GM19324 (cell line): ENCODE measurements at regions not wholly inside any gene's neighbourhood (a gene's known extent, or its start where the extent isn't known, plus 50 kb on each side); places are given as distances from the start of the nearest gene placed in this dataset.
"Not testable (repeated sequence)": the region's sequence is repeated elsewhere in the genome, so short reads cannot be mapped to it uniquely, and the experiment has no call there.

Experiments
- ATAC-seq: cut with Tn5 transposase; IDR thresholded peaks from one replicate; pipeline ENCODE4 v1.9.1; 2021; ENCODE audit warnings: mild to moderate bottlenecking, moderate library complexity; ENCODE audit not compliant: unreplicated experiment, low FRiP score

DNA sequence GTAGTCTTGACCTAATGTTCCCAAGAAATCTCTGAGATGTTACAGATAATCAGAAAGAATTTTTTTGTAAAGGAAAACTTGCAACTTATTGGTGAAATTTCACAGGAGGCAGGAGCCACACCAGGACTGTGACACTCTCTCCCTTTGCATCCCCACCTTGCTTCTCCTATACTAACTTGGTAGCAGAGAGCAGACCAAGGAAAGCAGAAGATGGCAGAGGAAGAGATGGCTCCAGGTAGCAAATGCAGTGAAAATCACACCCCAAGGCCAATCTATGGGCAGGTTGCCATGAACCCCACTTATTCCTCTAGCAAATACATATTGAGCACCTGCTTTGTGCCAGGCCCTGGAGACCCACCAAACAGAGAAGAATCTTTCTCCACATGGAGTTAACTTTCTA lies 303.4 kb upstream of the C1orf174 start:
- ATAC-seq: no peak

DNA sequence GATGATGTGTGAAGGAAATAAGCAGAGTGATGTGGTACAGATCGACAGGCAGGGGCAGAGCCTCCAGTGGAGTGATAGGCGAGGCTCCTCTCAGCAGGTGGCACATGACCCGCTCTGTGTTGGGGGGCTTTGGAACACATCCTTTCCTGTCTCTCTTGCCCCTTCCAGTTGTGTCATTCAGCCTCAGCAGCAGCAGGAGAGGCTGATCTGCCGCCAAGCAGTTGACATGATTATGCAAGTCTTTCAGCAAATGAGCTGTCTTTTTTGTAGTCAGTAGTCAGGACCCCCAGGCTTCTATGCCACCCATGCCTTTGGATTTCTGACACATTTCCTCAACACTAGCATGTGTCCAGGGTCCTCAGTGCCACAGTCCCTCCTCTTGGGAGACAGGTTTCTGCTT lies 307.1 kb upstream of the C1orf174 start:
- no peak for ATAC-seq

DNA sequence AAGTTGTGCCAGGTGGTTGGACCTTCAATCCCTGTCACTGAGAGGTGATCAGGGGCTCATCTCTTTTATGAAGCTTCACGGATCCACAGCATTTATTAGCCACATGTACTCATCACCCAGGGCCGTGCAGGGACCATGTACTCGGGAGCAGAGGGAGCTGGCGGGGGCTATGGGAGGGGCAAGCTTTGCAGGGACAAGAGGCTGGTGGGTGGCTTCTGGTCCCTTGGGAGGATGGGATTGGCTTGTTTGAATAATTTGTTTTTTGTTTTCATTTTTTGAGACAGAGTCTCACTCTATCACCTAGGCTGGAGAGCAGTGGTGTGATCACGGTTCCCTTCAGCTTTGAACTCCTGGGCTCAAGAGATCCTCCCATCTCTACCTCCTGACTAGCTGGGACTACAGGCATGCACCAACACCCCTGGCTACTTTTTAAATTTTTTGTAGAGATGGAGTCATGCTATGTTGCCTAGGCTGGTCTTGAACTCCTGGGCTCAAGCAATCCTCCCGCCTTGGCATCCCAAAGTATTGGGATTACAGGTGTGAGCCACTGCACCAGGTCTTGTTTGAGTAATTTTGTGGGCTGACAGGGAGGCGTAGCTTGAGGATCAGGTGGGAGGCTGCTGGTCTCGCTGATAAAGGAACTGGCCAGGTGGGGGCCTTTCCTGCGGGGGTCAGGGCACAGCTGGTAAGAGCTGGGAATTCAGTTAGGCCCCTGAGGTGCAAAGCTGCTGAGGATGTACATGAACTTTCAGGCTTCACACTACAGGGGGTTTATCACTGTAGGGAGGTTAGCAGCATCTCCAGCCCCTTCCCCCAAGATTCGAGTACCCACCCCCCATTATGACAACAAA lies 308.0 kb upstream of the C1orf174 start:
- no peak for ATAC-seq

DNA sequence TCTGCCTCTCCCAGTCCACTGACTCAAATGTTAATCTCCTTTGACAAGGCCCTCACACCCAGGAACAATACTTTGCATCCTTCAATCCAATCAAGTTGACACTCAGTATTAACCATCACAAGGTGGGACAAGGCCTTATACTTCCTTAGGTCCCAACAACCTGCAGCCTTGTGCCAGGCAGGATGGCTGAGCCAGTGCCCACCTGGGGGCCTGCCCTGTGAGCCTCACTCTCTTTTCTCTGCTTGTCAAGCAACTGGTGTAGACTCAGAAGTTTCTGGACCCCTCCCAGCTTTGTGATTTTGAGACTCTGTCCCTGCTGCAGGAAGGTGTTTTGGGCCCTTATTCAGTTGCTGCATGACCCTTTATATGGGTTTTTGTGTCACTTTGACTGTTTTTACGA lies 310.0 kb upstream of the C1orf174 start:
- ATAC-seq: no peak

DNA sequence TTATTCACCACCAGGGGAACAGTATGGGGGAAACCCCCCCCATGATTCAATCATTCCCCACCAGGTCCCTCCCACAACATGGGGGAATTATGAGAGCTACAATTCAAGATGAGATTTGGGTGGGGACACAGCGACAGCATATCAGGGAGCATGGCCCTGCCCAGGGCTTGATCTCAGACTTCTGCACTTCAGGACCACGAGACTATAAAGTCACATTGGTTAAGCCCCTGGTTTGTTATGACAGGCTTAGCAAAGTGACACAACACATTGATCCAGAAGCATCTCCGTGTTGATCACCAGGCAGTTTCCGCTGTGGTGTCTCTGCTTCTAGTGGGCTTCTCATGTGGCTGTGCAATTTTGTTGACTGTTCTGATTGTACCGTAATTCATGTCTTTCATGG lies 312.7 kb upstream of the C1orf174 start:
- no peak for ATAC-seq

DNA sequence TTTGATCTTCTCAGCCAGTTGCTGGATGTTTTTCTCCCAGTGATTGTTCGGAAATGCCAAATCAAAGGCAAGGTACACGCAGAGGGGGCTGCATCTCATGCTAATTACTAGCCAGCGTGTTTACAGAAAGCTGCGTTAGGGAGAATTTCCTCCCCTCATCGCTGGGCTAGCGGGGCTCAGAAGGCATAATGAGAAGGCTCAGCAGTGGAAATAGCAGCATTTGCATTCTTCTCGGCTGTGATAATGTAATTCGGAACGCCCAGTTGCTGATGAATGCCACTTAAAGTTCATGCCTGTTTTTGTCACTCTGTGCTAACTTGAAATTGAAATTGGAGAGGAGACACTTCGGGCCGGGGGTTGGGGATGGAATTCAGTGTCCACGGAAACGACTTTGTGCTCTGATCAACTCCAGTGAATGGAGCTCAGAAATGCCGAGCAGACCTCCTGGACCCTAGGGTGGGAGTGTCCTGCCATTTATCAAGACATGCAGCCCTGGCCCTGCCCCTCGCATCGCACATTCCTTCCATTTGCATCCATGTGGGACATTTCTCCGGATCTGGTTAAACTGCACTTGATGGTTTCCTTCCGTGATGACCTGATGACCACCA lies 313.4 kb upstream of the C1orf174 start:
- no peak for ATAC-seq

DNA sequence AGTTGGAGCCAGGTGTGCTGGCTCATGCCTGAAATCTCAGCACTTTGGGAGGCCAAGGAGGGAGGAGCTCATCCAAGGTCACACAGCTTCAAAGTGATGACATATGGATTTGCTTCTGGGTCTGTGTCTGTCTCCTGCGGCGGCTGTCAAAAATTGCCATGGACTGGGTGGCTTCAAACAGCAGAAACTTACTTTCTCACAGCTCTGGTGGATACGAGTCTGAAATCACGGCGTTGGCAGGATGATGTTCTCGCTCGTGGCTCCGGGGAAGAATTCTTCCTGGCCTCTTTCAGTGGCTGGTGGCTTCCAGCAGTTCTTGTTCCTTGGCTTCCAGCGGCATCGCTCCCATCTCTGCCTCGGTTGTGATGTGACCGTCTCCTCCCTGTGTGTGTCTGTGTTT lies 314.8 kb upstream of the C1orf174 start:
- no peak for ATAC-seq

DNA sequence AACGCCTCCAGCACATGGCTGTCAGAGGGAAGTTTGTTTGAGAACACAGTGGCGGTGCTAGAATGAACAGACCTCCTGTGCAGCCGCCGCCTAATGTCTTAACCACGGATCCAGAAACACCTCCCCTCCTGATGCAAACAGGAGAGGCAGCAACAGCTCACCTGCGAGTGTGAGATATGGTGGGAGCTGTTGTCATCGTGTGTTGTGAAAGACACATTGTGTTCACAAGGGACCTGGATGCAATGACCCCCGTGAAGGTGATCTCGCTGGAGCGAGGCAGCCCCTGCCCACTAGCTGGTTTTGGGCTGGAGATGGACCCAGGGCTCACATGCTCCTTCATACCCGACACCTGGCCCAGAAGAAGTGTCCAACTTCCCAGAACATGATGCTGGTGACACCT lies 315.3 kb upstream of the C1orf174 start:
- no peak for ATAC-seq

DNA sequence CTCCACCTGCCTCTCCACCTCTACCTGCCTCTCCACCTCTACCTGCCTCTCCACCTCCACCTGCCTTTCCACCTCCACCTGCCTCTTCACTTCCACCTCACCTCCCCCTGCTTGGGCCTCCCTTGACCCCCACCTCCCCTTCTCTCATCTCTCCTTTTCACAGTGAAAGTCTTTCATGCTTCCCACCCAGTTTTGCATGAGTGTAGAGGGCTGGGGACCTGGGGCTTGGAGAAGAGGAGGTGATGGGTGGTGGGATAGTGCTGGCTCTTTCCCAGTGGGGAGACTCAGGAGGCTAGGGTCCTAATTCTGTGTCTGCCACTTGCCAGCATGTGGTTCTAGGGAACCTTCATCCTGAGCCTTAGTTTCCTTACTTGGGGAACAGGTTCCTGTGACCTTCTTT lies 316.2 kb upstream of the C1orf174 start:
- ATAC-seq: no peak

DNA sequence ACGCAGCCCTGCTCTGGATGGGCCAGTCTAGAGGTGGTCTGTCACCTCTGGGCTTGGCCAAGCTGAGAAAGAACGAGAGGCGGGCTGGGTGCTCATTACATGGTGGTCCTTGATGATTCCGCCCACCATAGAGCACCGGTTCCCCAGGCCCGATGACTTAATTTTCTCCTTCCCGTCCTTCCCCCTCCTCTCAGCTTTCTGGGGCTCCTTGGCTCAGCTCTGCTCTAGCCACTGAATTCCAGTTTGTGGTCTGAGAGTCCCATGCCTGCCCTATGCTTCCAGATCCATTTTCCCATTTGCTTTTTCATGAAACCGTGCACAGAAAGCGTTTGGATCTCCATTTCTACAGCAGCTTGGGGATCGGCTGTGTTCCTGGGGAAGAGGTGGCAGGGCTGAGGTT lies 318.5 kb upstream of the C1orf174 start:
- no peak for ATAC-seq

DNA sequence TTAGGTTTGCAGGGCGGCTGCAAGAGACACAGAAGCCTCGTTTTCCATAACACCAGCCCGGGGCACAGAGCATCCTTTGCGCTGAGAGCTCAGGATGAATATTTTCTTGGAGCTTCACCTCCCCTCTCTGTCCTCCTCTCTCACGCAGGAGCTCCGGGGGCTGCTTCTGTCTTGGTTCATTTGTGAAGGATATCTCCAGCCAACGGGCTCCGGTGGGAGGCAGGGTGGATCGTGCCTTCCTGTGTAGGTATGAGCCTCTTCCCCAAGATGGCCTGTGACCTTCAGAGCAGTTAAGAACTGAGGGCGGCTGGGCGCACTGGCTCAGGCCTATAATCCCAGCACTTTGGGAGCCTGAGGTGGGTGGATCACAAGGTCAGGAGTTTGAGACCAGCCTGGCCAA lies 319.0 kb upstream of the C1orf174 start:
- ATAC-seq: no peak

DNA sequence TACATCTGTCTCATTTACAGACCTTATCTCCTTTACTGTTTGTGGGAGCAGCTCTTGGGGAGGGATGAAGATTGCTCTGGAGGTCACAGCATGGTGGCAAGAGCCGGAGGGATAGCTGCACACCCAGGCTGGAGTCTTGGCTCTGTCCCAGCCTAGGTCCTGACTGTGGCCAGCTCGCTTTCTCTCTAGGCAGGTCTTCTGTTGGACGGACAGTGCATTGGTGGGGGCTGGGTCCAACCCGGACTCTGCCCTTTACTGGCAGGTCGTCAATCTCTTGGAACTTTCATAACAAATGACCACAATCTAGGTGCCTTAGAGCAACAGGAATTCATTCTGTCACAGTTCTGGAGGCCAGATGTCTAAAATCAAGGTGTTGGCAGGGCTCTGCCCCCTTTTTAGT lies 319.8 kb upstream of the C1orf174 start:
- ATAC-seq: no peak

DNA sequence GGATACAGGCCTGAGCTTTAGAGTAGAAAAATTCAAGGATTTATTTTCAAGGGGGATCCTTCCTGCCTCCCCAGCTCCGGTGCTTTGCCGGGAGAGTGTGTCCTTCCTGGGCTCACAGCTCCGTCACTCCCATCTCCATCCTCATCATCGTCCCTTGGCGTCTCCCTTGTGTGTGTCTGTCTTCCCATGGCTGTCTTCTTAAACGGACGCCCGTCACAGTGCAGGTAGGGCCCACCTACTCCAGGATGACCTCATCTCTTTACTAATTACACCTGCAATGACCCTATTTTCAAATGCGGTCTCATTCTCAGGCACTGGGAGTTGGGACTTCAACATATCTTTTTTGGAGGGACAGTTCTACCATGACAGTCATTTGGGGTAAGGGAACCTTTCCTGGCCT lies 320.3 kb upstream of the C1orf174 start:
- ATAC-seq: no peak

DNA sequence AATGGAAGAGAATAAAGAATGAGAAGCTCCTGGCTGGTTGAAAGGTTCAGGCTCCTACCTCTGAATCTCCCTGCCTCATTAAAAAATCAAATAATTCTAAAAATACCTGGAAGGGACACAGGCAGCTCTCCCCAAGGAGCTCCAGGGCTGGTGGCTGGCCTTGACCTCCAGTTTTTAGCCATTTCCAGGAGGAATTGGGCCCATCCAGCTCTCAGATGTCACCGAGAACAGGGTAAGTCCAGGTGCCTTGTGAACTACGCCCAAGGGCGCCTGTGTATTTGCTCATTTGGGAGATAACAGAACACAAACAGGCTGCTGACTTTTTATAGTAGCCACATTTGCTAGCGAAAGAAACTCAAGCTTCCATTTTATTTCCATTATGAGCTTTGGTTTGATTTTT lies 321.0 kb upstream of the C1orf174 start:
- no peak for ATAC-seq

DNA sequence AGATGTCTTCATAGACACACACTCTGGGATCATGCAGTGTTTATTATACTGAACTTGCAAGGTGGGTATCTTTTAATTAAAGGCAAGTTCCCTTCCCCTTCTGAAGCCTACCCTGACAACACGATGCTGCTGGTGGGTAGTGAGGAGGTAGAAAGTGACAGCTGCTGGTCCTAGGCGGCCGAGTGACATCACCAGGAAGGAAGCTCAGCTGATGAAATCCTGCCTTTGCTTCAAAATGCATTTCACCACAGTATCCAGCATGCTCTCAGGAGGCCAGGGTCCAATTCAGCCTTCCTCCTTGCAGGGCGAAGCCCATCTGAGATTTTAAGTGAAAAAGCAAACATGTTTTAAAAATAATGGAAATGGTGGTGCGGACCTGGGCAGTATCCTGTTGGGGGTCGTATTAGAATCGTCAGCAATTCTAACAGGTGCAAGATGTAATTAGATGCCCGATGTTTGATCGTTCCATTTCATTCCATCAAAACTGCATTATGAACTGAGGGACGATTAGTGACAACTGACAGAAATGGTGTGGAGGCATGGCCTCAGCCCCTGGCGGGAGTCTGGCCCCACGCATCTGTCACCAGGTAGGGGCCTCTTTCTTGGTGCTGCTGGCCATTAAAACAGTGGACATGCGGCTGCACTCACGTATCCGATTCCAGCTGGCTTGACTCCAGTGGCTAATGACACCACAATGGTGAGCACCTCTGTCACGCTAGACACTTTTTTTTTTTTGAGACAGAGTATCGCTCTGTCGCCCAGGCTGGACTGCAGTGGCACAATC lies 324.8 kb upstream of the C1orf174 start:
- ATAC-seq: no peak

DNA sequence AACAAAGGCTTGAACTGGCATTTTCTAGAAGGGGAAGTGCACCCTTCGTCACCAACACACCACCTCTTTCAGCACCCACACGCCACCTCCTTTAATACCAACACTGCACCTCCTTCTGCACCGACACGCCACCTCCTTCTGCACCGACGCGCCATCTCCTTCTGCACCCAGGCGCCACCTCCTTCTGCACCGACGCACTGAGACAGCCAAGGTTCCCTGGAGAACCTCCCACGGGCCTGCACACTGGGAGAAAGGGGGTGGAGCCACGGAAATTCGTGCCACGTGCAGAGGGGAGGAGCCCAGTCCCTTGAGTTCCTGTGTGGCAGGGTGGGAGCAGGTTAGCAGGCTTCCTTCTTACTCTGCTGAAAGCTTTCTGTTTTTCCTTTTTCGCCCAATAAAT lies 327.9 kb upstream of the C1orf174 start:
- no peak for ATAC-seq

DNA sequence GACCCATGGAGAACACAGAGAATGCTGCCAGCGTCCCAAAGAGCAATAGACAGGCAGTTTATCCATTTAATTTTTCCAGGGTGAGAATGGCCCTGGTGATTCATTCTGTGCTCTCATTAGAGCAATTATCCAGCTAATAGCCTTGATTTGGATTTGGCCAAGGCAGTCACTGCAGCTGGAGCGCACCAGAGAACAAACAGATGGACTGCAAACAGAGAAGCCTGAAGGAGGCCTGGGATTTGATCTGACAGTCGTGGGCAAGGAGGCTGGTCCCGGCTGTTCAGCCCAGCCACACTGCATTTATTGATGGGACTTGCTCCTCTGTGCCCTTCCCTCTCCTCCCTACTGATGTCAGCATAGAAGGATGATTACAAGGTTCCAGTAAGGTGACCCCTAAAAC lies 353.9 kb upstream of the C1orf174 start:
- ATAC-seq: no peak

DNA sequence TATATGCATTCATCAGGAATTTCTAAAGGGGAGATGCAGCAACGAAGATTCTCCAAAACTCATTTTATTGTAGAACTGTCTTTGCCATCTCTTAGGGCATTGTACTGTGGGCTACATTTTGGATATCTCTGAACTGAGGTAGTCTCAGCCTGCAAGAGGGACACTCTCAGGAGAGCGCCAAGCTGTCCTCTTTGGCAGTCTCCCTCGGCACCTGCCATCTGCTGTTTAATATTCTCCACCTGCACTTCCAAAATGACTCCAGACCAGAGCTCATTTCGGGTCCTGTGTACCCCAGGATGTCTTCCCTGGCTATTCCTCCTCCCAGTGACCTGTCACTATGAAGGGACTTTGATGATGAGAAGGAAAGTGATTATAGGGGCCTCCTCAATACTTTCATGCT lies 356.3 kb upstream of the C1orf174 start:
- no peak for ATAC-seq

DNA sequence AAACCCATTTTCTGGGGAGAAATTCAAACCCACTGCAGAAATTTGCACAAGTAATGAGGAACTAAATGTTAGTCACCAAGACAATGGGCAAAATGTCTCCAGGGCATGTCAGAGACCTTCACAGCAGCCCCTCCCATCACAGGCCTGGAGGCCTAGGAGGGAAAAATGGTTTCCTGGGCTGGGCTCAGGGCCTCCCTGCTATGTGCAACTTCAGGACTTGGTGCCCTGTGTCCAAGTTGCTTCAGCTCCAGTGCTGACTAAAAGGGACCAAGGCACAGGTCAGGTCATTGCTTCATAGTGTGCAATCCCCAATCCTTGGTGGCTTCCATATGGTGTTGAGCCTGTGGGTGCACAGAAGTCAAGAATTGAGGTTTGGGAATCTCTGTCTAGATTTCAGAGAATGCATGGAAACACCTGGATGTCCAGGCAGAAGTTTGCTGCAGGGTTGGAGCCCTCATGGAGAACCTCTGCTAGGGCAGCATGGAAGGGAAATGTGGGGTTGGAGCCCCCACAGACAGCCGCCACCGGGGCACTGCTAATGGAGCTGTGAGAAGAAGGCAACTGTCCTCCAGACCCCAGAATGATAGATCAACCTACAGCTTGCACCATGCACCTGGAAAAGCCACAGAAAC lies 358.2 kb upstream of the C1orf174 start:
- ATAC-seq: not testable (repeated sequence)

DNA sequence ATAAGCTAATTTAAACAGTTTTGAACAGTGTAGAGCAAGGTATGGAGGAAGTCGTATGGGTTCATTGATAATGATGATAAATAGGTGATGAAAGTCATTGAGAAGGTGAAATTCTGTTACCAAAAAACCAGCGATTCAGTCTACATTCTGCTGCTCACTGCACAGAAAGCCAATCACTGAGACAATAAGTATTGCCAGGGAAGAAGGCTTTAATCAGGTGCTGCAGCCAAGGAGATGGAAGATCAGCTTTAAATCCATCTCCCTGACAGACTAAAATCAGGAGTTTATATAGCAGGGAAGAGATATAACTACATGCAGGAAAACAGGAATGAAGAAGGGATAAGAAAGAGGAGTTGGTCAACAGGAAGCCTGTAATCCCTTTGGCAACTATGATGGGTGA lies 361.3 kb upstream of the C1orf174 start:
- ATAC-seq: no peak

DNA sequence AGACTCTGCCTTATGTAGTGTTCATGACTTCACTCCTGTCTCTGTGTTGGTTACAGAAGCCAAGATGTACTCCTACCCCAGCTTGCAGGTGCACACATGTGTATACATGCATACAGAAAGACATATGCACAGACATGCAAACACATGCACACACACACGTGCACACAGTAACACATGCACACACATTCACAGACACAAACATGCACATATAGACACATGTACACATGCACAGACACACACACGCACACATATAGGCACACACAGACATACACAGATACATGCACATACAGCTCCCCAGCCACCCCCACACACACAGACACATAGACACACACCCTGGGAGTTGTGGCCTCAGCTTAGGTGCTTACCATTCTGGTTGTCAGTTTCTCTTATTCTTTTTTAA lies 362.6 kb upstream of the C1orf174 start:
- ATAC-seq: peak; percentile 26
